Activated CD4-positive, alpha-beta T cell treated with anti-CD3 and anti-CD28 coated beads, Interleukin-2, amount 10 ng/mL, durations not matched to agents 24 days and 14 days (primary cell): ENCODE measurements at regions not wholly inside any gene's neighbourhood (a gene's known extent, or its start where the extent isn't known, plus 50 kb on each side); places are given as distances from the start of the nearest gene placed in this dataset.

ENCODE experiments used
- DNase-seq: peaks from one replicate; pipeline ENCODE4 v3.0.0; 2022
- H3K27ac Mint-ChIP-seq: one replicate; pipeline ENCODE4 v1.8.0; 2022; ENCODE audit warnings: mild to moderate bottlenecking, mixed read lengths
- H3K27me3 Mint-ChIP-seq: one replicate; pipeline ENCODE4 v1.8.0; 2022; ENCODE audit warnings: mixed read lengths
- H3K36me3 Mint-ChIP-seq: one replicate; pipeline ENCODE4 v1.8.0; 2022; ENCODE audit warnings: low read depth, mild to moderate bottlenecking, mixed read lengths
- H3K4me1 Mint-ChIP-seq: one replicate; pipeline ENCODE4 v1.8.0; 2021; ENCODE audit warnings: mixed read lengths
- H3K4me3 Mint-ChIP-seq: one replicate; pipeline ENCODE4 v1.8.0; 2022; ENCODE audit warnings: mild to moderate bottlenecking, moderate library complexity, mixed read lengths
- H3K9me3 Mint-ChIP-seq: one replicate; pipeline ENCODE4 v1.8.0; 2021; ENCODE audit warnings: mixed read lengths
- intact Hi-C: fragments of 100-400 bp; cut with micrococcal nuclease; formaldehyde crosslinking; loops from one replicate; pipeline ENCODE4 v1.15.1; 2023

DNA sequence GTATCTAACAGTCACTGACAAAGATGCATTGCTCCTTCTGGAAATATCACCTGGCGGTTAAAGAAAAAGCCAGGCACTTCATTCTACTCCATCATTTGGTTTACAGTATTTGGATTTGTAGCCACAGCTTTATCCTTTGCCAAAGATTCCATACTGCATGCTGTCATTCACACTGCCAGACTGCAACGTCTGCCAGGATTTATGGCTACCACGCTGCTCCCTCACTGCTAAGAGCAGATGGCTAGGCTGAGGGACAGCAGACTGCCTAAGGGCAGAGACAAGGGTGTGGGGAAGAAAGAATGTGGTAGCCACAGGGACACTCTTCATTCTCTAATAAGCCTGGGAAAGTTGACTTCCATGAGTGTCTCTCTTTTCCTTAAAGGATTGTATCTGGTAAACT is 1047.0 kb downstream of the TUSC7 start:
- Mint-ChIP-seq H3K4me1 (no peaks in the 10 kb centered on the region), H3K36me3 (no peaks in the 10 kb centered on the region), H3K27ac (no peak overlapping the region), H3K27me3 (no peaks in the 10 kb centered on the region), H3K9me3 (no peaks in the 10 kb centered on the region), H3K4me3 (no peak overlapping the region)
- DNase-seq = no peak
- intact Hi-C loops = no loop called here

- Mint-ChIP-seq H3K27ac (no peak overlapping the region), H3K27me3 (no peaks in the 10 kb centered on the region), H3K36me3 (no peaks in the 10 kb centered on the region), H3K4me3 (no peak overlapping the region), H3K4me1 (no peaks in the 10 kb centered on the region), H3K9me3 (no peaks in the 10 kb centered on the region)
- intact Hi-C loops = no loop called here
- DNase-seq = no peak
These were observed 1052.4 kb downstream of the TUSC7 start for GRCh38 chr3:117761703-117762620.

DNA sequence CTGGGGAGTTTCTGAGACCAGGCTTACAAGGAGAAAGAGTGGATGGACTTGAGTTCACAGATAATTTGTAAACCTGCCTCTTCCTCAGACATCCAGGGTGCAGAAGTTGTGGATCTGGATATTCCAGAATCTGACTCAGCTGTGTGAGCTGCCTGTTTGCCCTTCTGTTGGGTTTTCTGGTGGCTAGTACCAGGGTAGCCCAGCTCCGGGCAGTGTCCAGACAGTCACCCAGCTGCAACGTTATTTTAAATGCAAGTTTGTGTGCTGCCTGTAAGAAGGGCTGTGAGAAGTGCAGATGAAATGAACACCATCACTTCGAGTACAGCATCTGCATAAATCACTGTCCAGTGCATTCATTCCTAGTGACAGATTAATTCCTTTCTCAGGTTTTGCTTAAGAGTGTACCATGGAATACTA is 1053.0 kb downstream of the TUSC7 start:
- Mint-ChIP-seq H3K36me3 (no peaks in the 10 kb centered on the region), H3K9me3 (no peaks in the 10 kb centered on the region), H3K27ac (no peak overlapping the region), H3K4me3 (no peak overlapping the region), H3K4me1 (no peaks in the 10 kb centered on the region), H3K27me3 (no peaks in the 10 kb centered on the region)
- intact Hi-C loops = no loop called here
- no peak for DNase-seq

GRCh38 chr3:117763561-117763960 is 1054.0 kb downstream of the TUSC7 start:
- Mint-ChIP-seq H3K27me3 (no peaks in the 10 kb centered on the region), H3K9me3 (no peaks in the 10 kb centered on the region), H3K36me3 (no peaks in the 10 kb centered on the region), H3K27ac (no peak overlapping the region), H3K4me1 (no peaks in the 10 kb centered on the region), H3K4me3 (no peak overlapping the region)
- DNase-seq = no peak
- intact Hi-C loops = no loop called here

DNA sequence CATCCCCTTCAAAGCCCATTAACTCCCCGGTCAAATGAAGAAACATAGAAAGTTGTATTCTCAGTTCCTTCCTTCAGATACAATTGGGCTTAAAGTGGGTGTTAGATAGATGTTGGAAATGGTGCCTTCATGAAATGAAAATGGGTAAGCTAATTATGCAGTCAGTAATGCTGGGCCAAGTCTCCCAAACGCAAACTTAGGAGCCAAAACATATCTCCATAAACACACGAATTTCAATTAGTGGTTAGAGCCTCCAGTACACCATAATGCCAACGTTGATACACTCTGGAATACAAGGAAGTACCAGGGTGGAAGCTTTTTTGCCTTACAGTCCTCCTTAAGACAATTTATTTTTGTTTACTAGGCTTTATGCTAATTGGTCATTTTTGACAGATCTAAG is 1059.0 kb downstream of the TUSC7 start:
- no peak overlapping the region for H3K4me3 Mint-ChIP-seq
- H3K4me1 Mint-ChIP-seq = no peaks in the 10 kb centered on the region
- H3K27me3 Mint-ChIP-seq = no peaks in the 10 kb centered on the region
- DNase-seq = no peak
- intact Hi-C loops = no loop called here
- no peak overlapping the region for H3K27ac Mint-ChIP-seq
- H3K36me3 Mint-ChIP-seq = no peaks in the 10 kb centered on the region
- H3K9me3 Mint-ChIP-seq = no peaks in the 10 kb centered on the region

GRCh38 chr3:117774130-117774529 is 1064.6 kb downstream of the TUSC7 start:
- Mint-ChIP-seq H3K27me3 (no peaks in the 10 kb centered on the region), H3K9me3 (peaks cover 7% of the 10 kb centered on the region), H3K36me3 (no peaks in the 10 kb centered on the region), H3K27ac (no peak overlapping the region), H3K4me3 (no peak overlapping the region), H3K4me1 (no peaks in the 10 kb centered on the region)
- no peak for DNase-seq
- intact Hi-C loops = no loop called here

DNA sequence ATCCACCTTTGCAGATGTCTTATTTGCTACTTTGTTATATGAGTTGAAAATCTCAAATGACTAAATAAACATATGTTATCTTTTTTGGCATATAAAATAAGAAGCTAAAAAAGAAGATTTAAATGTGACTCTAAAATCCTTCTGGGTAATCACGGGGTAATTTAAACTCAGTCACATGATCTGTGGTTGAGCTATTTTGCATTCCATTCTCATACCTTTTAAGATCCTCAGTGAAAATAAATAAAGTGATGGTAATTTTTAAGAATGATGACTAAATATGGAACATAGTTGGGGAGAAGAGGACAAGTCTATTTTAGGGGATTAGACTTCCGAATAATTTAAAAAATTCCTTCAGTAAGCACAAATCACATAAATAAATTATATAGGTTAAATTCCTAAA is 1076.8 kb downstream of the TUSC7 start:
- Mint-ChIP-seq H3K9me3 (no peaks in the 10 kb centered on the region), H3K27ac (no peak overlapping the region), H3K4me3 (no peak overlapping the region), H3K27me3 (no peaks in the 10 kb centered on the region), H3K36me3 (no peaks in the 10 kb centered on the region), H3K4me1 (no peaks in the 10 kb centered on the region)
- intact Hi-C loops = no loop called here
- DNase-seq = no peak

DNA sequence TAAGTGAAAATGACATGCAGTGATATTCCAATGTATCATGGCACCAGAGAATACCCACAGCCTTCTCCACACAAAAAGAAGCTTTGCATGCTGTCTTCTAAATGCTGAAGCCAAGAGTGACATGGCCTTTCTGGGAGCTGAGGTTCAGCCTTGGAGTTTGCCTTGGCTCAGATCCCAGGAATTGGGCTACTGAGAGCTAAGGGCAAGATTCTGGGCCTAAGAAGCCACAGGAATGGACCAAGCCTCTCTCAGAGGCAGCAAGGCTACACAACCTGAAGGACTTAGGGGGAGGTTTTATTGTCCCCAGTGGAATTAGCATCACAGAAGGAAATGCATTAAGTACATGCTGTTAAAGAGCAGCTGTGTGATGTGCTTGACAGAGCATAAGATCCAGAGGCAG is 1078.5 kb downstream of the TUSC7 start:
- H3K9me3 Mint-ChIP-seq = no peaks in the 10 kb centered on the region
- no peak overlapping the region for H3K4me3 Mint-ChIP-seq
- H3K27me3 Mint-ChIP-seq = no peaks in the 10 kb centered on the region
- no peak for DNase-seq
- intact Hi-C loops = no loop called here
- no peaks in the 10 kb centered on the region for H3K36me3 Mint-ChIP-seq
- no peaks in the 10 kb centered on the region for H3K4me1 Mint-ChIP-seq
- no peak overlapping the region for H3K27ac Mint-ChIP-seq

DNA sequence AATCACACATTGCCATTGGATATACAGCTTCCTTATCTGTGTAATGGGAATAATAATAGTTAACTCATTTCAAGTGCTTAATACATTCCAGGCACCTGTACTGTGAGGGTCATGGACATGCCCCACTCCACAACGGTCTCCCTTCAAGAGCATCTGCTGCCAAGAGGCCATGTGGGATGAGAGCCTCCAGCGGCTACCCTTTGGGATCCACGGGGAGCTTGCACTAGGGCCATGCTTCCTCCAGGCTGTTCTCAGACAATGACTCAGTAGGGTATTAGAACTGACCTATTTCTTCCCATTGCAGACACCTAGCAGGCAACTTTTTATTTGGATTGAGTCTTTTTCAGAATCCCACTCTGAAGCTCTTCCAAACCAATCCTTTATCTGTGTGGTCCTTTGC is 1078.9 kb downstream of the TUSC7 start:
- intact Hi-C loops = no loop called here
- Mint-ChIP-seq H3K27ac (no peak overlapping the region), H3K9me3 (no peaks in the 10 kb centered on the region), H3K4me3 (no peak overlapping the region), H3K4me1 (no peaks in the 10 kb centered on the region), H3K27me3 (no peaks in the 10 kb centered on the region), H3K36me3 (no peaks in the 10 kb centered on the region)
- DNase-seq = no peak

DNA sequence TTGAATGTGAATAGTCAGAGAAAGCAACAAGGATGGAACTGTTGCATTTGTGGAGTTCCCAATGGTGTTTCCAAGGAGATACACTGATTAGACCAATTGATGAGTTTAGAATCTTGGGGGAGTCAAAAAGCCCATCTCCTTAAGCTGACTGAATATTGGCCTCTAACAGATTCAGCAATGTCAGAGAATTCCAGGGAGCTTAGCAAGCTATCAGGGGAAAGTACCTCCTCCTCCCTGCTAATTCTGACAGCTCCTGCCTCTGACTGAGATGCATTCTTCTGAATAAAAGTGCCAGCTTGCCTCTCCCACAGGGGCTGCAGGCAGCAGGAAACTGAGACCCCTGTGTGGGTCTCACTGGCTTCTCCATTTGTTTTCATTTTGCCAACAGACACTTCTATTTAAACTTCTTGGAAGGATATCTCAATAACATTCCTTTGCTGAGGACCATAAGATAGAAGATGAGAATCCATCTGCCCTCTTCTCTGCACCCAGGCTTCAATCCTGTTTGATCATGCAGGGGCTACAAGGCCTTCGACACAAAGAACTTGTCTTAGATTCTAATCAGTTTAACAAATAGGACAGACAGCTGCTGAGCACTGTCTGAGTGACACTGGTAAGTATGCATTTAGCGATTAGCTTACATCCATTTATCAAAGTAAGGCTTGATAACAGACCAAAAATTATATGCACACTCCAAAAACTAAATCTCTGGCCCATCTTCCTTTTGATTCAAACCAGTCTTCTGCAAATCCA is 1080.8 kb downstream of the TUSC7 start:
- H3K36me3 Mint-ChIP-seq = no peaks in the 10 kb centered on the region
- no peak overlapping the region for H3K4me3 Mint-ChIP-seq
- DNase-seq = no peak
- intact Hi-C loops = no loop called here
- H3K4me1 Mint-ChIP-seq = no peaks in the 10 kb centered on the region
- no peak overlapping the region for H3K27ac Mint-ChIP-seq
- H3K27me3 Mint-ChIP-seq = no peaks in the 10 kb centered on the region
- H3K9me3 Mint-ChIP-seq = no peaks in the 10 kb centered on the region

GRCh38 chr3:117793622-117794265 is 1084.2 kb downstream of the TUSC7 start:
- Mint-ChIP-seq H3K4me3 (no peak overlapping the region), H3K27ac (no peak overlapping the region), H3K4me1 (no peaks in the 10 kb centered on the region), H3K36me3 (no peaks in the 10 kb centered on the region), H3K27me3 (no peaks in the 10 kb centered on the region), H3K9me3 (no peaks in the 10 kb centered on the region)
- intact Hi-C loops = no loop called here
- DNase-seq = no peak

- no peak overlapping the region for H3K27ac Mint-ChIP-seq
- no peaks in the 10 kb centered on the region for H3K9me3 Mint-ChIP-seq
These were observed 1088.6 kb downstream of the TUSC7 start for GRCh38 chr3:117798221-117798620.

GRCh38 chr3:117798687-117799386 is 1089.3 kb downstream of the TUSC7 start:
- H3K4me1 Mint-ChIP-seq = no peaks in the 10 kb centered on the region
- no peaks in the 10 kb centered on the region for H3K36me3 Mint-ChIP-seq
- intact Hi-C loops = no loop called here
- no peak overlapping the region for H3K27ac Mint-ChIP-seq
- no peaks in the 10 kb centered on the region for H3K27me3 Mint-ChIP-seq
- no peak overlapping the region for H3K4me3 Mint-ChIP-seq
- no peak for DNase-seq
- H3K9me3 Mint-ChIP-seq = no peaks in the 10 kb centered on the region

More at GRCh38 chr3:117798221-117798620, 1088.6 kb downstream of the TUSC7 start:
- no peaks in the 10 kb centered on the region for H3K4me1 Mint-ChIP-seq
- H3K4me3 Mint-ChIP-seq = no peak overlapping the region
- DNase-seq = no peak
- no peaks in the 10 kb centered on the region for H3K27me3 Mint-ChIP-seq
- H3K36me3 Mint-ChIP-seq = no peaks in the 10 kb centered on the region
- intact Hi-C loops = no loop called here

GRCh38 chr3:117799387-117799735 is 1089.8 kb downstream of the TUSC7 start:
- H3K4me1 Mint-ChIP-seq = no peaks in the 10 kb centered on the region
- intact Hi-C loops = no loop called here
- no peak for DNase-seq

More at GRCh38 chr3:117799387-117799735, 1089.8 kb downstream of the TUSC7 start:
- Mint-ChIP-seq H3K27ac (no peak overlapping the region), H3K4me3 (no peak overlapping the region), H3K9me3 (no peaks in the 10 kb centered on the region), H3K27me3 (no peaks in the 10 kb centered on the region), H3K36me3 (no peaks in the 10 kb centered on the region)
